H1 (cell line): ENCODE measurements at regions not wholly inside any gene's neighbourhood (a gene's known extent, or its start where the extent isn't known, plus 50 kb on each side); places are given as distances from the start of the nearest gene placed in this dataset.

Experiments used
- KDM1A ChIP-seq: fragments of 200-600, 300-600 bp; sonication (generic); IDR thresholded peaks from 2 replicates; pipeline ENCODE4 v1.7.1; 2016; ENCODE audit warnings: mild to moderate bottlenecking, low read length, borderline replicate concordance
- MAFK ChIP-seq: IDR thresholded peaks from 2 replicates; pipeline ENCODE4 v1.6.1; 2012; ENCODE audit warnings: low read depth, mild to moderate bottlenecking, improper control_type of control experiment, low read length
- NRF1 ChIP-seq: IDR thresholded peaks from 2 replicates; pipeline ENCODE4 v1.6.1; 2011; ENCODE audit warnings: mild to moderate bottlenecking, low read depth, low read length, improper control_type of control experiment
- PHF8 ChIP-seq: fragments of 200-600 bp; sonication (generic); conservative IDR thresholded peaks from 2 replicates; pipeline ENCODE4 v1.7.1; 2012; ENCODE audit warnings: low read depth, mild to moderate bottlenecking, inconsistent platforms, low read length, moderate library complexity
- RNF2 ChIP-seq: fragments of 200-900, 300-1000 bp; sonication (generic); IDR thresholded peaks from 2 replicates; pipeline ENCODE4 v1.7.1; 2016; ENCODE audit warnings: borderline replicate concordance, low read depth, mild to moderate bottlenecking, antibody characterized with exemption, low read length; ENCODE audit not compliant: poor library complexity, severe bottlenecking; ENCODE audit errors: missing control alignments
- SUZ12 ChIP-seq: fragments of 200-600 bp; sonication (generic); IDR thresholded peaks from 2 replicates; pipeline ENCODE4 v1.6.1; 2012; ENCODE audit warnings: mild to moderate bottlenecking, inconsistent platforms, low read length, moderate library complexity, mixed read lengths

DNA sequence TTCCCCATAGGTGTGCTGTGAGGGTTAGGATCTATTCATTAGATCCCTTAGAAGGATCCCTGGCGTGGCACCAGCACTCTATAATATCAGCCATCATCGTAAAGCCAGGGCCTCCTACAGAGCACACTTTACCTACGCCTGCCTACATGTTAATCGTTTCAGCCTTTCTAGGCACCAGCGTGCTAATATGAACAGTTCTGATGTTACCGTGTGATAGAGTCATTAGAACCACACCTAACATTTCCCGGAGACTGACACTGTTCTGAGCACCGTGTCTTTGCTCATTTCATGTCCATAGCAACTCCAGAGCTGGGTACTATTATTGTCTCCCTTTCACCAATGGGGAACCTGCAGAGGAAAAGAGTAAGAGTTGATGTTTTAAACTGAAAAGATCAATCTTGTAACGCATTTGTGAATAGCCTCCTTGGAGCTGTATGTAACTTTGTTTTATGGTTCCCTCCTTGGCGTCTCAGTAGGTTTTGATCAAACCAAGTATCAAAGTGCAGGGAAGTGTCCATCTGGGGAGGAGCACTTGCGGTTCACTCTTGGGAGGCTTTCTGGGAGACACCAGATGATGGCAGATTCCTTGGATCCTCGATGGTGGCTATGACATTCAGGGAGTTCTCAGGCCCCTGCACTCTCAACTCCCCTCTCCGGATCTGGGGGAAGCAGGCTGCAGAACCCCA is 73.8 kb upstream of the KCNG1 start (continued):
- TF ChIP-seq SUZ12 (no peak), KDM1A (no peak), RNF2 (no peak), PHF8 (no peak), MAFK (no peak), NRF1 (no peak)
